Skeletal muscle cell (primary cell): ENCODE measurements at regions not wholly inside any gene's neighbourhood (a gene's known extent, or its start where the extent isn't known, plus 50 kb on each side); places are given as distances from the start of the nearest gene placed in this dataset.
"Not testable (repeated sequence)": the region's sequence is repeated elsewhere in the genome, so short reads cannot be mapped to it uniquely, and the experiment has no call there.

Experiments
- DNase-seq: peaks from one replicate; pipeline ENCODE4 v3.0.0-alpha.2; 2010; ENCODE audit warnings: low read depth
- H3K4me3 ChIP-seq: 2 replicates; pipeline ENCODE4 v1.5.1; 2011; ENCODE audit warnings: low read depth, mild to moderate bottlenecking, control low read depth, low read length, moderate library complexity

GRCh38 chr7:86391813-86392212, 251.9 kb upstream of the GRM3 start:
- no peak overlapping the region for H3K4me3 ChIP-seq
- DNase-seq: no peak

DNA sequence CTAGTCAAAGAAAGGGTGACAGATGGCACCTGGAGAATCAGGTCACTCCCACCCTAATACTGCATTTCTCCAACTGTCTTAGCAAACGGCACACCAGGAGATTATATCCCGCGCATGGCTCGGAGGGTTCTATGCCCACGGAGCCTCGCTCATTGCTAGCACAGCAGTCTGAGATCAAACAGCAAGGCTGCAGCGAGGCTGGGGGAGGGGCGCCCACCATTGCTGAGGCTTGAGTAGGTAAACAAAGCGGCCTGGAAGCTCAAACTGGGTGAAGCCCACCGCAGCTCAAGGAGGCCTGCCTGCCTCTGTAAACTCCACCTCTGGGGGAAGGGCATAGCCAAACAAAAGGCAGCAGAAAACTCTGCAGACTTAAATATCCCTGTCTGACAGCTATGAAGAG, 268.1 kb upstream of the GRM3 start:
- not testable (repeated sequence) for H3K4me3 ChIP-seq, DNase-seq

GRCh38 chr7:86372262-86372661, 271.4 kb upstream of the GRM3 start:
- H3K4me3 ChIP-seq: no peak overlapping the region
- DNase-seq: no peak

DNA sequence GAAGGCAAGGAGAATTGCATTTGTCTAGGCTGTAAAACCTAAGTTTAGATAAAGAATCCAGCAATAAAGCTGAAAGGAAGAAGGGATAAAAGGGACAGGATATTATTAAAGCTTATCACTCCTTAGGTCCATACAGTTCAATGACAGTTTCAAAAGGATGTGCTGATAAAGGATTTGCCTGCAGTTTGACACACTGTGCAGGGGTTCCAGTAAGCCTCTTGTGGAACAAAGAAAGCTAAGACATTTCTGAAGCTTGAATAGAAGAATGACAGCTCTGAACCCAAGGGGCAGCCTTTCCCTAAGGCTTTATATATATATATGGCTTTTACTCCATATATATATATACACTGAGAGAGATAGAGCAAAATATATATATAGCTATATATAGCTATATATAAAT, 276.8 kb upstream of the GRM3 start:
- no peak for DNase-seq
- H3K4me3 ChIP-seq: no peak overlapping the region

DNA sequence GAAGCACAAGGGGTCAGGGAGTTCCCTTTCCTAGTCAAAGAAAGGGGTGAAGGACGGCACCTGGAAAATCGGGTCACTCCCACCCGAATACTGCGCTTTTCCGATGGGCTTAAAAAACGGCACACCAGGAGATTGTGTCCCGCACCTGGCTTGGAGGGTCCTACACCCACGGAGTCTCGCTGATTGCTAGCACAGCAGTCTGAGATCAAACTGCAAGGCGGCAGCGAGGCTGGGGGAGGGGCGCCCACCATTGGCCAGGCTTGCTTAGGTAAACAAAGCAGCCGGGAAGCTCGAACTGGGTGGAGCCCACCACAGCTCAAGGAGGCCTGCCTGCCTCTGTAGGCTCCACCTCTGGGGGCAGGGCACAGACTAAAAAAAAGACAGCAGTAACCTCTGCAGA, 303.3 kb upstream of the GRM3 start:
- H3K4me3 ChIP-seq, DNase-seq: not testable (repeated sequence)

DNA sequence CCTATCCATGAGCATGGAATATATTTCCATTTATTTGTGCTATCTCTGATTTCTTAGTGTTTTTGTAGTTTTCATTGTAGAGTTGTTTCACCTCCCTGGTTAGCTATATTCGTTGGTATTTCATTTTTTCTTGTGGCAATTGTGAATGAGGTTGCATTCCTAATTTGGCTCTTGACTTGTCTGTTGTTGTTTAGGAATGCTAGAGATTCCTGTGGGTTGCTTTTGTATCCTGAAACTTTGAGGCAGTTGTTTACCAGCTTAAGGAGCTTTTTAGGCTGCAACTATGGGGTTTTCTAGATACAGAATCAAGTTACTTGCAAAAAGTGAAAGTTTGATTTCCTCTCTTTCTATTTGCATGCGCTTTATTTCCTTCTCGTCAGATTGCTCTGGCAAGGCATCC, 304.7 kb upstream of the GRM3 start:
- no peak overlapping the region for H3K4me3 ChIP-seq
- no peak for DNase-seq

GRCh38 chr7:86328801-86329433, 314.8 kb upstream of the GRM3 start:
- no peak for DNase-seq
- no peak overlapping the region for H3K4me3 ChIP-seq

- H3K4me3 ChIP-seq: no peak overlapping the region
- DNase-seq: no peak
Measured at GRCh38 chr7:86326847-86327246, 316.9 kb upstream of the GRM3 start.

- no peak for DNase-seq
- H3K4me3 ChIP-seq: no peak overlapping the region
Measured at GRCh38 chr7:86320889-86321288, 322.8 kb upstream of the GRM3 start.

GRCh38 chr7:86320341-86320740, 323.4 kb upstream of the GRM3 start:
- H3K4me3 ChIP-seq: no peak overlapping the region
- no peak for DNase-seq

DNA sequence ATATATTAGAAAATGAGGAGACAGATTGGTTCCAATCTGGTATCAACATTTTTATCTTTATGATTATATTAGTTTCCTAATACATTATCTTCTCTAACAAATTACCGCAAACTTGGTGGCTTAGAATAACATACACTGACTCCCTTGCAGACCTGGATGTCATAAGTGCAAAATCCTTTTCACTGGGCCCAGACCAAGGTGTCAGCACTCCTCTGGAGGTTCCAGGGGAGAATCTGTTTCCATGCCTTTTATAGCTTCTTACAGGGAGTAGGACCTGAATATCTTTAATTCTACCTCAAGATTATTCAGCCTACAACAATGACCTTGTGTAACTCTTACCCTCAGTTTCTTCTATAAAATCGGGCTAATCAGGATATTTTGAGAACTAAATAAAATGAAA, 329.9 kb upstream of the GRM3 start:
- H3K4me3 ChIP-seq: no peak overlapping the region
- no peak for DNase-seq

- no peak for DNase-seq
- H3K4me3 ChIP-seq: no peak overlapping the region
Measured at GRCh38 chr7:86301301-86301700, 342.4 kb upstream of the GRM3 start.

DNA sequence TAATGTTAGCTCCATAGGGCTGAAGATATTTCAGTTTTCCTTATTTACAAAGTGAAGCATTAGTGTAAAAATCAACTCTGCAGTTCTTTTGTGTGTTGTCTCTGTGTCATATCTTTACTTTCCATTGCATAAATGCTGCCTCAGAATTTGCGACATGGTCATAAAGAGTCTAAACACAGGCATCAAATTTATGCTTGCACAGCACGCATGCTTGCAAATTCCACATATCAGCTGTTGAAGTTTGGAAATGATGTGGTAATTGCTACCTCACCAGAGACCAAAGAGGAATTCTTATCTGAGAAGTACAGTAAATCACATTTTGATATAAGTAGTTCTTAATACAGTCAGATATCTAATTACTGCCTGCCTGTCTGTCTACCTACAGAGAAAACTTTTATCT, 348.2 kb upstream of the GRM3 start:
- H3K4me3 ChIP-seq: no peak overlapping the region
- DNase-seq: no peak

- DNase-seq: no peak
- H3K4me3 ChIP-seq: no peak overlapping the region
Measured at GRCh38 chr7:86282014-86282682, 361.6 kb upstream of the GRM3 start.

DNA sequence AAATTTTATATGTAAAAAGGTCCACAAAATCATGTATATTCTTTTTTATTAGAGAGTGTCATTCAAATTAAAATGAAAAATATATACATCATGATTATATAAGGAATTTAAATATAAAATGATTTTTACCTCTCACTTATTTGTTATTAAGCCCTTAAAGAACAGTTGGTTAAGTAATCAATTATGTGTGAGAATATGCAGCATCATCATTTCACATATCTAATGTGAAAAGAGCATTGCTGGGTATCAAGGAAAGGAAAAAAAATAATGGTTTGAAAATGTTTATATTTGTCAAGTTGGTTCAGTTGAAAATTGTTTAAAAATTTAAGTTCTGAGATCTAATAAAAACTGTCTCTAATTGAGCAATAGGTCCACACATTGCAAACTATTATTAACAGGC, 363.6 kb upstream of the GRM3 start:
- no peak for DNase-seq
- no peak overlapping the region for H3K4me3 ChIP-seq

- H3K4me3 ChIP-seq: no peak overlapping the region
- DNase-seq: no peak
Measured at GRCh38 chr7:86262781-86263180, 380.9 kb upstream of the GRM3 start.

- no peak overlapping the region for H3K4me3 ChIP-seq
- DNase-seq: no peak
Measured at GRCh38 chr7:86257894-86258293, 385.8 kb upstream of the GRM3 start.

DNA sequence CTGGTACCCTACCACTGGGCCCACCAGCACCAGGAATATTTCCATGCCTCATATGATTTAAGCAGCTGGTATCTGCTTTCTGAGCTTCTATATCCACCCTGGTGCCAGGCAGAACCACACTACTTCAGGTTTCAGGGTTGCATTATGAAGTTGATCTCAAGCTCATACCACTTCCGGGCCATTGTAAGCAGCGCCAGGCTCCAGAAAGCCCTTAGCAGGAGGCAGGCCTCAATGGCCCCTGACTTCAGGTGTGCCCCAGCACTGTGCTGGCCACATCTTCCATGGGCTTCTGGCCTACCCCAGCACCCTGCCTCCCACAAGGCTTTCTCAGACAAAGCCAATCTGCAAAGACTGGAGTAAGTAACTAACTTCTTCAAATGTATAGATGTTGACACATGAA, 391.3 kb upstream of the GRM3 start:
- no peak overlapping the region for H3K4me3 ChIP-seq
- no peak for DNase-seq

GRCh38 chr7:86248977-86249376, 394.7 kb upstream of the GRM3 start:
- DNase-seq: no peak
- H3K4me3 ChIP-seq: no peak overlapping the region

DNA sequence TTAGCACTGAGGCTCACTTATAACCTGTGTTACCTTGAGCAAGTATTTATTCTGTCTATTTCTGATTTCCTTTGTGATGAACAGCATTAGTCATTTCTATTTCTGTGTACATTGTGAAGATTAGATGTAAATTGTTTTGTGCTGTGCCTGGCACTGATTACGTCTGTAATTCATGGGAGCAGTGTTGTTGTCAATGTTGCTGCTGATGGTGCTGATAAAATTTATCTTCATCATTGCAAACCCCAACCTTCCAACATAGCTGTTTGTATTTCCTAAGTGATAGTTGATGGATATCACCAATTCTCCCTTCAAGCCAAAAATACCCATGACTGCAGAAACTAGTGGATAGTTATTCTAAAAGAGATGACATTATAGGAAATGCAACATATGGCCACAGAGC, 400.5 kb upstream of the GRM3 start:
- no peak overlapping the region for H3K4me3 ChIP-seq
- no peak for DNase-seq

GRCh38 chr7:86226191-86226590, 417.5 kb upstream of the GRM3 start:
- H3K4me3 ChIP-seq: no peak overlapping the region
- no peak for DNase-seq

- no peak for DNase-seq
- H3K4me3 ChIP-seq: no peak overlapping the region
Measured at GRCh38 chr7:86222806-86223205, 420.9 kb upstream of the GRM3 start.
